ENCODE measurements at regions not wholly inside any gene's neighbourhood (a gene's known extent, or its start where the extent isn't known, plus 50 kb on each side); places are given as distances from the start of the nearest gene placed in this dataset.

- TF ChIP-seq MAZ (IDR thresholded peaks at IDR 0.05; ENCODE audit: borderline replicate concordance, low read depth, low read length) (no peak), RFX5 (IDR thresholded peaks at IDR 0.05; ENCODE audit: low read depth, low read length) (no peak), CHD1 (IDR thresholded peaks at IDR 0.05; ENCODE audit: low read depth, low read length) (no peak), RAD21 (IDR thresholded peaks at IDR 0.05; ENCODE audit: low read length) (no peak), RCOR1 (IDR thresholded peaks at IDR 0.05; ENCODE audit: insufficient replicate concordance, low read length) (no peak), MXI1 (IDR thresholded peaks at IDR 0.05; ENCODE audit: borderline replicate concordance, low read depth, low read length) (no peak), ELK1 (IDR thresholded peaks at IDR 0.05; ENCODE audit: borderline replicate concordance, low read depth, low read length) (no peak), BHLHE40 (IDR thresholded peaks at IDR 0.05; ENCODE audit: low read depth, low read length) (no peak), CEBPB (IDR thresholded peaks at IDR 0.05; ENCODE audit: low read depth, low read length) (no peak), FOS (IDR thresholded peaks at IDR 0.05; ENCODE audit: low read depth, low read length) (no peak), POLR2A (IDR thresholded peaks at IDR 0.05; ENCODE audit: low read depth, low read length) (no peak), NFE2L2 (IDR thresholded peaks at IDR 0.05; ENCODE audit: low read depth, low read length) (no peak), MAFK (IDR thresholded peaks at IDR 0.05; ENCODE audit: low read depth, low read length) (no peak), CTCF (conservative IDR thresholded peaks at IDR 0.05; ENCODE audit: low read depth, low read length) (no peak), SMC3 (IDR thresholded peaks at IDR 0.05; ENCODE audit: low read depth, low read length) (no peak), USF2 (IDR thresholded peaks at IDR 0.05; ENCODE audit: low read depth, low read length) (no peak)
- Histone ChIP-seq H3K27ac (ENCODE audit: insufficient read depth, low read length) (no peak overlapping the region), H3K4me1 (ENCODE audit: control insufficient read depth, insufficient read depth, low read length) (no peaks in the 10 kb centered on the region), H4K91ac (ENCODE audit: insufficient read depth, low read depth, low read length) (no peak overlapping the region), H3K79me1 (ENCODE audit: low read depth in 1 of 2, low read length in 2 of 2) (no peaks in the 10 kb centered on the region), H2AK5ac (ENCODE audit: low read depth, low read length) (no peak overlapping the region), H3K14ac (replicated peaks; ENCODE audit: low read depth, low read length) (no peak overlapping the region), H3K23ac (ENCODE audit: low read depth, low read length) (no peak overlapping the region), H4K20me1 (ENCODE audit: insufficient read depth, low read length) (no peaks in the 10 kb centered on the region), H3K4ac (ENCODE audit: low read depth, low read length) (no peak overlapping the region), H2BK120ac (ENCODE audit: low read depth, low read length) (no peak overlapping the region), H2BK20ac (ENCODE audit: low read depth, low read length) (no peak overlapping the region), H3K9me1 (ENCODE audit: insufficient read depth, low read length) (no peaks in the 10 kb centered on the region), H3K9ac (ENCODE audit: low read depth, low read length) (no peak overlapping the region), H4K5ac (ENCODE audit: low read depth, low read length) (no peak overlapping the region), H3K56ac (ENCODE audit: extremely low read depth, insufficient read depth, low read length) (no peak overlapping the region), H2BK15ac (ENCODE audit: low read depth, low read length) (no peak overlapping the region), H3K27me3 (ENCODE audit: control insufficient read depth, insufficient read depth, low read length) (no peaks in the 10 kb centered on the region), H3K4me3 (ENCODE audit: insufficient read depth, low read depth, low read length) (no peak overlapping the region), H3K18ac (ENCODE audit: low read depth, low read length) (no peak overlapping the region), H4K8ac (ENCODE audit: low read depth in 2 of 2, low read length in 2 of 2) (no peak overlapping the region), H3K4me2 (ENCODE audit: low read depth, low read length) (no peak overlapping the region), H2BK5ac (ENCODE audit: low read depth, low read length, poor library complexity, severe bottlenecking) (no peak overlapping the region), H3K9me3 (ENCODE audit: control insufficient read depth, insufficient read depth, low read length) (peaks cover 16% of the 10 kb centered on the region), H2AK9ac (replicated peaks; ENCODE audit: low read depth, low read length, poor library complexity) (no peak overlapping the region), H3K36me3 (ENCODE audit: control insufficient read depth, insufficient read depth, low read length) (no peaks in the 10 kb centered on the region), H2AFZ (replicated peaks; ENCODE audit: low read length, poor library complexity) (no peak overlapping the region)
- POLR2A ChIA-PET (ENCODE audit: unreplicated experiment), result no interaction called here
- no TSS peak for BruUV-seq (replicated peaks)
- intact Hi-C loops (cut with micrococcal nuclease), result no loop called here
- dilution Hi-C loops (cut with HindIII; ENCODE audit: low sequenced_read_pairs, unreplicated experiment), result no loop called here
- no CpG with 5 or more reads among the region's 1 CpG for WGBS, 2 experiments (ENCODE audit: extremely low coverage in 2 of 2, insufficient read length in 1 of 2)
- DNase-seq (no peak), ATAC-seq (ENCODE audit: low read depth) (no peak)
- CTCF ChIA-PET, result no interaction called here
- in situ Hi-C loops (cut with MboI; ENCODE audit: low sequenced_read_pairs), result no loop called here
Observed at GRCh38 chr10:8295311-8295710, 240.8 kb downstream of the GATA3 start.

Data from IMR-90 (cell line).